BJ (cell line): ENCODE measurements at regions not wholly inside any gene's neighbourhood (a gene's known extent, or its start where the extent isn't known, plus 50 kb on each side); places are given as distances from the start of the nearest gene placed in this dataset.

Source experiments
- CTCF ChIA-PET: fragments of 350-600 bp; formaldehyde crosslinking; extraction: SDS; loops from one replicate; lab custom pipeline; 2021; ENCODE audit warnings: antibody characterized with exemption, inconsistent platforms; lab: Yijun Ruan, JAX
- POLR2A ChIA-PET: fragments of 300-600 bp; sonication (Branson Sonifier 250); formaldehyde crosslinking; extraction: SDS; loops from one replicate; lab custom pipeline; 2021; ENCODE audit warnings: antibody characterized with exemption; lab: Charles Lee
- DNase-seq: peaks from one replicate; pipeline ENCODE4 v3.0.0-alpha.2; 2011; ENCODE audit warnings: low read depth
- H3K27me3 ChIP-seq: 2 replicates; pipeline ENCODE4 v1.6.0; 2011; ENCODE audit warnings: low read length; ENCODE audit not compliant: control insufficient read depth, insufficient read depth
- H3K36me3 ChIP-seq: 2 replicates; pipeline ENCODE4 v1.5.1; 2011; ENCODE audit warnings: low read length; ENCODE audit not compliant: control insufficient read depth, insufficient read depth
- H3K4me3 ChIP-seq: 2 replicates; pipeline ENCODE4 v1.5.1; 2011; ENCODE audit warnings: low read depth, mild to moderate bottlenecking, control low read depth, low read length
- CTCF ChIP-seq: IDR thresholded peaks from 2 replicates; pipeline ENCODE4 v1.5.1; 2011; ENCODE audit warnings: low read depth, mild to moderate bottlenecking, control low read depth, inconsistent platforms, low read length, moderate library complexity; ENCODE audit not compliant: insufficient read depth

DNA sequence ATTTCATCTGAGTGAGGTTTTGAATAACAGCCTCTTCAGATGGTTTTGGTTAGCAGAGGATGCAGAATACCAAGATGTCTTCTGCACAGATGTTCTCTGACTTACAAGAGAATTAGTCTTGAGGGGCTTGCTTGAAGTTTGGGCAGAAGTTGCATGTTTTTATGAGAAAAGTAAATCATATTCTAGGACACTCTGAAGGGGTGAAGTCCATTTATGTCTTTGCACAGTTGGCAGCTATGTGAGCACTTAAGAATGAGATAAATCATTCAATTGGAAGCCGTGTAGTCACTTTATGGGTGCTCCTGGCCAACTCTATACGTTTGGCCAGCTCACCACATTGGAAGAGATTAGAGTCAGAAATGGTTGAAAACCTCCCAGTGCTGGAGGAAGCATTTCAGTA lies 252.7 kb upstream of the KCNIP4 start:
- no peak for DNase-seq

GRCh38 chr4:22196551-22196950 lies 248.0 kb upstream of the KCNIP4 start:
- no peak for DNase-seq
- ChIA-PET POLR2A (no interaction called here), CTCF (no interaction called here)
- H3K4me3 ChIP-seq: no peak overlapping the region
- H3K27me3 ChIP-seq: no peaks in the 10 kb centered on the region
- no peaks in the 10 kb centered on the region for H3K36me3 ChIP-seq
- TF ChIP-seq CTCF: no peak

More for the DNA sequence above, 252.7 kb upstream of the KCNIP4 start:
- H3K4me3 ChIP-seq: no peak overlapping the region
- H3K27me3 ChIP-seq: no peaks in the 10 kb centered on the region
- CTCF ChIA-PET: no interaction called here
- no peaks in the 10 kb centered on the region for H3K36me3 ChIP-seq
- TF ChIP-seq CTCF: no peak
- POLR2A ChIA-PET: no interaction called here

- CTCF ChIA-PET: no interaction called here
- DNase-seq: no peak
- Histone ChIP-seq H3K27me3 (no peaks in the 10 kb centered on the region), H3K4me3 (no peak overlapping the region), H3K36me3 (no peaks in the 10 kb centered on the region)
- POLR2A ChIA-PET: no interaction called here
- no peak for TF ChIP-seq CTCF
Observed at GRCh38 chr4:22192084-22192511, 243.5 kb upstream of the KCNIP4 start.

DNA sequence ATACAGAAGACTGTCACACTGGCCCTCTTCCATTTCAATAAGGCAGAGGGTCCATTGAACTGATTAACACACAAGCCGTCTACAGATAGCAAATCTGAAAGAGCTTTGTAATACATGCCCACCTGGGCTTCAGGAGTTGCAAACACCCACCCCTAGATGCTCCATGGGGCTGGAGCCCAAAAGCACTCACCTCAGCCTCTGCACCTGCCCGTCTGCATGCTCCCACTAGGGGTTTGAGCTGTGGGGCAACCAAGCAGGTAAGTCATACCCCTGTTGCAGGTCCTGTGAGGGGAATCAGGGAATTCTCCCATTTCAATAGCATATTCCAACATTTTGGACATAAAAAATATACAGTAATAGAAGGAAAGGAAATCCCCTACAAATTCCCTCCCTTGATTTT lies 243.0 kb upstream of the KCNIP4 start:
- Histone ChIP-seq H3K36me3 (no peaks in the 10 kb centered on the region), H3K27me3 (no peaks in the 10 kb centered on the region), H3K4me3 (no peak overlapping the region)
- no peak for DNase-seq
- CTCF ChIA-PET: interaction anchor here (1.1 kb wide), 1 partner anchor 19 kb away, joined by 3 read pairs; no protein-coding TSS in a partner anchor
- no peak for TF ChIP-seq CTCF
- POLR2A ChIA-PET: interaction anchor here (0.6 kb wide), 1 partner anchor 401 kb away, joined by 4 read pairs; no protein-coding TSS in a partner anchor

DNA sequence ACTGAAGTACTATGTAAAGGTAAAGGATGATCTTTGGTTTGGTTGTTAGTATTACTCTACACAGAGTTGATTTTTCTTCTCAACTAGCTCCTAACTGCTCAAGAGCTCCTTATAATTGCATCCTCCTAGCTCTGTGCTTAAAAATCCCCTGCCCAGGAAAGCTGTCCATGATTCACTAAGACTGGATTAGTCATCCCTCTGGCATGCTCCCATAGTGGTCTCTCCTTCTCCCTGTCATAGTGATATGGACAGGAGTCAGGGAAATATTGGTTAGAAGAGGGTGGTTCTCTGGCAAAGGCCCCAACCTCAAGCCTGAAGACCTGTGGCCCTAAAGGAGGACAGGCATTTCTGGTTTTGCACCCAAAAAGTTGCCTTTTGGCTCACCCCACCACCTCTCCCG lies 242.3 kb upstream of the KCNIP4 start:
- Histone ChIP-seq H3K27me3 (no peaks in the 10 kb centered on the region), H3K4me3 (no peak overlapping the region), H3K36me3 (no peaks in the 10 kb centered on the region)
- no peak for DNase-seq
- ChIA-PET POLR2A (no interaction called here), CTCF (interaction anchor here (1.1 to 1.6 kb wide), 2 partner anchors 18 to 402 kb away, joined by 3 read pairs; no protein-coding TSS in a partner anchor)
- TF ChIP-seq CTCF: no peak
